Small intestine (tissue), 7 donors: ENCODE measurements at regions not wholly inside any gene's neighbourhood (a gene's known extent, or its start where the extent isn't known, plus 50 kb on each side); places are given as distances from the start of the nearest gene placed in this dataset.

Experiments
- DNase-seq, 2 donors: peaks; one replicate each; pipeline versions ENCODE4 v3.0.0 to v3.0.0-alpha.2; 2013
- FAIRE-seq: peaks from 2 replicates; lab custom pipeline; 2012; peaks lifted over from hg19 to GRCh38; lab: Jason Lieb, UNC
- H3K27ac ChIP-seq, 3 donors: one replicate each; pipeline ENCODE4 v1.5.1; 2013; ENCODE audit warnings: low read length in 2 of 3, mild to moderate bottlenecking in 2 of 3, control low read depth in 1 of 3, inconsistent platforms in 1 of 3, low read depth in 1 of 3, moderate library complexity in 1 of 3
- H3K27me3 ChIP-seq, 3 donors: one replicate each; pipeline ENCODE4 v1.6.1; 2013; ENCODE audit warnings: low read length in 3 of 3, inconsistent platforms in 1 of 3; ENCODE audit not compliant: control insufficient read depth in 3 of 3, insufficient read depth in 3 of 3
- H3K36me3 ChIP-seq, 3 donors: one replicate each; pipeline ENCODE4 v1.6.1; 2013; ENCODE audit warnings: low read length in 3 of 3, inconsistent platforms in 1 of 3, low read depth in 1 of 3, mild to moderate bottlenecking in 1 of 3, moderate library complexity in 1 of 3; ENCODE audit not compliant: control insufficient read depth in 3 of 3, insufficient read depth in 2 of 3
- H3K4me1 ChIP-seq, 3 donors: one replicate each; pipeline ENCODE4 v1.6.1; 2013; ENCODE audit warnings: low read length in 2 of 3, inconsistent platforms in 1 of 3, low read depth in 1 of 3, mild to moderate bottlenecking in 1 of 3, moderate library complexity in 1 of 3; ENCODE audit not compliant: control insufficient read depth in 3 of 3, insufficient read depth in 2 of 3
- H3K4me3 ChIP-seq, 3 donors: one replicate each; pipeline ENCODE4 v1.5.1; 2013; ENCODE audit warnings: low read length in 3 of 3, control low read depth in 1 of 3, inconsistent platforms in 1 of 3, low read depth in 1 of 3, mild to moderate bottlenecking in 1 of 3, moderate library complexity in 1 of 3
- H3K9me3 ChIP-seq, 2 donors: one replicate each; pipeline ENCODE4 v1.6.1; 2013; ENCODE audit warnings: low read depth in 1 of 2, low read length in 1 of 2; ENCODE audit not compliant: control insufficient read depth in 2 of 2, insufficient read depth in 1 of 2
- WGBS, 3 donors: extraction: QIAGEN DNeasy Blood & Tissue Kit; methylation state at CpG; one replicate each; pipeline ENCODE4 v1.1.7; 2013; 5-methylcytosine and 5-hydroxymethylcytosine counted together
- donor health status: healthy with polysubstance abuse.
- donor health status: control.
- donor health status: control.
- donor health status: Bipolar disorder and iron deficiency.
- donor health status: healthy.

GRCh38 chr16:88298833-88299745 lies 83.7 kb upstream of the ZNF469 start:
- no peaks in the 10 kb centered on the region for H3K27me3 ChIP-seq
- no peaks in the 10 kb centered on the region for H3K4me1 ChIP-seq
- peaks cover 0 to 8% of the 10 kb centered on the region in 2 donors for H3K9me3 ChIP-seq
- FAIRE-seq (no peak), DNase-seq (no peak)
- no peak overlapping the region for H3K27ac ChIP-seq
- 50 to 58% (median 54%) methylated on average over 14 of the region's 14 CpGs for WGBS, 3 donors
- no peak overlapping the region for H3K4me3 ChIP-seq
- no peaks in the 10 kb centered on the region for H3K36me3 ChIP-seq

GRCh38 chr16:88299751-88300462 lies 82.9 kb upstream of the ZNF469 start:
- Histone ChIP-seq H3K36me3 (no peaks in the 10 kb centered on the region), H3K4me1 (no peaks in the 10 kb centered on the region), H3K27ac (no peak overlapping the region), H3K4me3 (no peak overlapping the region), H3K9me3 (peaks cover 0 to 8% of the 10 kb centered on the region in 2 donors), H3K27me3 (no peaks in the 10 kb centered on the region)
- DNase-seq (no peak), FAIRE-seq (no peak)
- 81 to 85% (median 84%) methylated on average over 18 to 19 of the region's 19 CpGs for WGBS, 3 donors

GRCh38 chr16:88300463-88300835 lies 82.3 kb upstream of the ZNF469 start:
- no peak overlapping the region for H3K27ac ChIP-seq
- peaks cover 0 to 8% of the 10 kb centered on the region in 2 donors for H3K9me3 ChIP-seq
- no peak overlapping the region for H3K4me3 ChIP-seq
- H3K27me3 ChIP-seq, result no peaks in the 10 kb centered on the region
- WGBS, 3 donors, result 78 to 89% (median 81%) methylated on average over 12 of the region's 12 CpGs
- H3K36me3 ChIP-seq, result no peaks in the 10 kb centered on the region
- FAIRE-seq (no peak), DNase-seq (no peak)
- H3K4me1 ChIP-seq, result no peaks in the 10 kb centered on the region

- Histone ChIP-seq H3K4me3 (no peak overlapping the region), H3K27ac (no peak overlapping the region), H3K27me3 (no peaks in the 10 kb centered on the region), H3K36me3 (no peaks in the 10 kb centered on the region), H3K4me1 (no peaks in the 10 kb centered on the region), H3K9me3 (peaks cover 0 to 8% of the 10 kb centered on the region in 2 donors)
- DNase-seq, result no peak
- FAIRE-seq, result no peak
- 83 to 88% (median 85%) methylated on average over 11 of the region's 11 CpGs for WGBS, 3 donors
These were observed 81.3 kb upstream of the ZNF469 start for GRCh38 chr16:88301431-88301830.

GRCh38 chr16:88301886-88302285 lies 80.9 kb upstream of the ZNF469 start:
- H3K27me3 ChIP-seq, result no peaks in the 10 kb centered on the region
- H3K27ac ChIP-seq, result no peak overlapping the region
- no peak for DNase-seq
- H3K9me3 ChIP-seq, result peaks cover 0 to 8% of the 10 kb centered on the region in 2 donors
- H3K4me3 ChIP-seq, result no peak overlapping the region
- no peaks in the 10 kb centered on the region for H3K4me1 ChIP-seq
- H3K36me3 ChIP-seq, result no peaks in the 10 kb centered on the region
- FAIRE-seq, result no peak
- 64 to 75% (median 69%) methylated on average over 12 of the region's 12 CpGs for WGBS, 3 donors

GRCh38 chr16:88302666-88303065 lies 80.1 kb upstream of the ZNF469 start:
- H3K4me3 ChIP-seq, result no peak overlapping the region
- peaks cover 0 to 8% of the 10 kb centered on the region in 2 donors for H3K9me3 ChIP-seq
- 86 to 92% (median 88%) methylated on average over 6 of the region's 6 CpGs for WGBS, 3 donors
- FAIRE-seq (no peak), DNase-seq (no peak)
- no peak overlapping the region for H3K27ac ChIP-seq
- no peaks in the 10 kb centered on the region for H3K27me3 ChIP-seq
- no peaks in the 10 kb centered on the region for H3K4me1 ChIP-seq
- H3K36me3 ChIP-seq, result no peaks in the 10 kb centered on the region

- Histone ChIP-seq H3K27me3 (no peaks in the 10 kb centered on the region), H3K27ac (no peak overlapping the region), H3K4me3 (no peak overlapping the region), H3K36me3 (no peaks in the 10 kb centered on the region), H3K4me1 (no peaks in the 10 kb centered on the region), H3K9me3 (peaks cover 0 to 13% of the 10 kb centered on the region in 2 donors)
- 72 to 77% (median 76%) methylated on average over 6 of the region's 6 CpGs for WGBS, 3 donors
- DNase-seq (no peak), FAIRE-seq (no peak)
These were observed 79.4 kb upstream of the ZNF469 start for GRCh38 chr16:88303405-88303804.

- DNase-seq (no peak), FAIRE-seq (no peak)
- Histone ChIP-seq H3K4me3 (no peak overlapping the region), H3K9me3 (peaks cover 0 to 13% of the 10 kb centered on the region in 2 donors), H3K27me3 (no peaks in the 10 kb centered on the region), H3K36me3 (no peaks in the 10 kb centered on the region), H3K27ac (peak overlapping the region in 1 of 3 donors; percentile 23), H3K4me1 (no peaks in the 10 kb centered on the region)
- WGBS, 3 donors, result 35 to 51% (median 49%) methylated on average over 16 of the region's 16 CpGs
These were observed 78.6 kb upstream of the ZNF469 start for GRCh38 chr16:88303890-88304819.
